Endothelial cell of umbilical vein (primary cell): ENCODE measurements at regions not wholly inside any gene's neighbourhood (a gene's known extent, or its start where the extent isn't known, plus 50 kb on each side); places are given as distances from the start of the nearest gene placed in this dataset.
"Not testable (repeated sequence)": the region's sequence is repeated elsewhere in the genome, so short reads cannot be mapped to it uniquely, and the experiment has no call there.

ENCODE experiments used
- BruUV-seq: library from RNA; stranded (reverse); fragments of 400-500 nt; replicated peaks from 2 replicates; lab custom pipeline; 2021; lab: Mats Ljungman, UMichigan
- CTCF ChIA-PET: fragments of 300-600, 350-600 bp; sonication (Branson Sonifier 250); formaldehyde crosslinking; loops from one replicate; lab custom pipeline; 2021; ENCODE audit warnings: antibody characterized with exemption, inconsistent platforms; lab: Charles Lee
- POLR2A ChIA-PET: fragments of 300-600, 350-600 bp; sonication (Branson Sonifier 250); formaldehyde crosslinking; loops from one replicate; lab custom pipeline; 2021; ENCODE audit warnings: antibody characterized with exemption, inconsistent platforms; lab: Charles Lee
- DNase-seq: peaks from one replicate; pipeline ENCODE4 v3.0.0-alpha.2; 2011; ENCODE audit warnings: low read depth, low spot score
- FAIRE-seq: peaks from 2 replicates; lab custom pipeline; 2011; peaks lifted over from hg19 to GRCh38; lab: Jason Lieb, UNC
- H2AFZ ChIP-seq: 2 replicates; pipeline ENCODE4 v1.6.0; 2012; ENCODE audit warnings: low read depth, low read length, control low read depth, inconsistent platforms
- H3K27ac ChIP-seq: 2 replicates; pipeline ENCODE4 v1.5.1; 2011; ENCODE audit warnings: low read depth, mild to moderate bottlenecking, control low read depth, low read length, moderate library complexity; ENCODE audit not compliant: insufficient read depth
- H3K27me3 ChIP-seq, 2 experiments: 2 replicates each; pipeline versions ENCODE4 v1.6.0 to v1.6.1; 2011; ENCODE audit warnings: low read length in 2 of 2, mixed read lengths in 1 of 2; ENCODE audit not compliant: control insufficient read depth in 2 of 2, insufficient read depth in 2 of 2
- H3K36me3 ChIP-seq, 2 experiments: 2 replicates in 1 of 2; 3 replicates in 1 of 2; pipeline ENCODE4 v1.5.1; 2011; ENCODE audit warnings: low read length in 2 of 2, mild to moderate bottlenecking in 1 of 2, moderate library complexity in 1 of 2; ENCODE audit not compliant: control insufficient read depth in 2 of 2, insufficient read depth in 2 of 2; ENCODE audit errors: extremely low read depth in 1 of 2
- H3K4me1 ChIP-seq: 3 replicates; pipeline ENCODE4 v1.5.1; 2011; ENCODE audit warnings: mild to moderate bottlenecking, low read length; ENCODE audit not compliant: control insufficient read depth, insufficient read depth; ENCODE audit errors: extremely low read depth
- H3K4me2 ChIP-seq: 2 replicates; pipeline ENCODE4 v1.6.1; 2011; ENCODE audit warnings: low read length, control low read depth, mixed read lengths; ENCODE audit not compliant: insufficient read depth
- H3K4me3 ChIP-seq, 3 experiments: fragments of 200-600 bp in 1 of 3; sonication (generic), shearing (Covaris generic) in 1 of 3; replicated peaks in 1 of 3; 2 replicates each; pipeline ENCODE4 v1.5.1; 2011 to 2016; ENCODE audit warnings: control low read depth in 3 of 3, low read length in 3 of 3, mild to moderate bottlenecking in 2 of 3, inconsistent platforms in 1 of 3, low read depth in 1 of 3, moderate library complexity in 1 of 3; ENCODE audit not compliant: insufficient read depth in 1 of 3
- H3K79me2 ChIP-seq: 2 replicates; pipeline ENCODE4 v1.6.0; 2012; ENCODE audit warnings: low read length, inconsistent platforms; ENCODE audit not compliant: control insufficient read depth, insufficient read depth
- H3K9ac ChIP-seq: replicated peaks from 2 replicates; pipeline ENCODE3; 2011; ENCODE audit warnings: low read length, control low read depth; ENCODE audit not compliant: insufficient read depth; ENCODE audit errors: extremely low read depth
- H3K9me1 ChIP-seq: replicated peaks from 3 replicates; pipeline ENCODE4 v1.6.0; 2011; ENCODE audit warnings: mild to moderate bottlenecking, low read length; ENCODE audit not compliant: control insufficient read depth, insufficient read depth; ENCODE audit errors: extremely low read depth
- H3K9me3 ChIP-seq: replicated peaks from 2 replicates; pipeline ENCODE4 v1.5.1; 2012; ENCODE audit warnings: low read length, inconsistent platforms; ENCODE audit not compliant: control insufficient read depth, insufficient read depth
- H4K20me1 ChIP-seq: replicated peaks from 2 replicates; pipeline ENCODE3; 2011; ENCODE audit warnings: mild to moderate bottlenecking, low read length; ENCODE audit not compliant: control insufficient read depth, insufficient read depth; ENCODE audit errors: extremely low read depth
- EZH2 ChIP-seq: IDR thresholded peaks from 2 replicates; pipeline ENCODE4 v1.6.1; 2012; ENCODE audit warnings: borderline replicate concordance, low read depth, mild to moderate bottlenecking, moderate library complexity, low read length, inconsistent platforms; ENCODE audit not compliant: severe bottlenecking
- FOS ChIP-seq: IDR thresholded peaks from 2 replicates; pipeline ENCODE4 v1.6.1; 2011; ENCODE audit warnings: mild to moderate bottlenecking, low read length, moderate library complexity, borderline replicate concordance; ENCODE audit not compliant: insufficient read depth
- GATA2 ChIP-seq: IDR thresholded peaks from 2 replicates; pipeline ENCODE4 v1.7.0; 2011; ENCODE audit warnings: low read depth, mild to moderate bottlenecking, moderate library complexity, mixed read lengths, low read length; ENCODE audit not compliant: insufficient read length, insufficient read depth
- JUN ChIP-seq: IDR thresholded peaks from 2 replicates; pipeline ENCODE4 v1.6.1; 2011; ENCODE audit warnings: borderline replicate concordance, low read depth; ENCODE audit not compliant: insufficient read length, insufficient read depth
- MYC ChIP-seq: IDR thresholded peaks from one replicate; pipeline ENCODE4 v1.6.1; 2011; ENCODE audit warnings: mild to moderate bottlenecking, low read depth, low read length
- POLR2A ChIP-seq: IDR thresholded peaks from 2 replicates; pipeline ENCODE4 v1.6.1; 2012; ENCODE audit warnings: low read depth, mild to moderate bottlenecking, control low read depth, low read length
- POLR2AphosphoS5 ChIP-seq: IDR thresholded peaks from 2 replicates; pipeline ENCODE4 v1.6.1; 2012; ENCODE audit warnings: low read depth, mild to moderate bottlenecking, control low read depth, low read length, moderate library complexity; ENCODE audit not compliant: insufficient read depth
- dilution Hi-C: fragments of 300-500 bp; cut with MboI; formaldehyde crosslinking; loops from one replicate; pipeline ENCODE4 v1.15.0; 2019; ENCODE audit warnings: low sequenced_read_pairs; ENCODE audit not compliant: extremely low pct_ligation_motif_present
- intact Hi-C: fragments of 100-400 bp; cut with micrococcal nuclease; formaldehyde crosslinking; loops from one replicate; pipeline ENCODE4 v1.10.0; 2022
- TF ChIP-seq, protein P1 (sequence below): IDR thresholded peaks from 2 replicates; pipeline ENCODE4 v1.6.1; 2011; ENCODE audit not compliant: insufficient read depth, insufficient read length
- TF ChIP-seq, protein P2 (sequence below), 2 donors: IDR thresholded peaks; 1 replicate in 1 of 2; 2 replicates in 1 of 2; pipeline ENCODE4 v1.5.1; 2011; ENCODE audit warnings: low read length in 2 of 2, mild to moderate bottlenecking in 2 of 2, moderate library complexity in 2 of 2, control low read depth in 1 of 2, inconsistent platforms in 1 of 2, low read depth in 1 of 2; ENCODE audit not compliant: insufficient read depth in 1 of 2; ENCODE audit errors: extremely low read depth in 1 of 2

DNA sequence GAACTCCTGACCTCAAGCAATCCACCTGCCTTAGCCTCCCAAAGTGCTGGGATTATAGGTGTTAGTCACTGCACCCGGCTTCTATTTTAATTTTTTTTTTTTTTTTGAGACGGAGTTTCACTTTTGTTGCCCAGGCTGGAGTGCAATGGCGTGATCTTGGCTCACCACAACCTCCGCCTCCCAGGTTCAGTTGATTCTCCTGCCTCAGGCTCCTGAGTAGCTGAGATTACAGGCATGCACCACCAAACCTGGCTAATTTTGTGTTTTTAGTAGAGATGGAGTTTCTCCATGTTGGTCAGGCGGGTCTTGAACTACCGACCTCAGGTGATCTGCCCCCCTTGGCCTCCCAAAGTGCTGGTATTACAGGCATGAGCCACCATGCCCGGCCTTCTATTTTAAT lies 149.1 kb downstream of the MYCN start:
- H2AFZ ChIP-seq, DNase-seq, H3K9ac ChIP-seq, H3K36me3 ChIP-seq, CTCF ChIA-PET, BruUV-seq, intact Hi-C loops, POLR2A ChIA-PET, FAIRE-seq, H3K4me3 ChIP-seq, dilution Hi-C loops, H3K27me3 ChIP-seq, H3K79me2 ChIP-seq, H3K9me3 ChIP-seq, H3K27ac ChIP-seq, H3K4me2 ChIP-seq, H3K4me1 ChIP-seq, H4K20me1 ChIP-seq, H3K9me1 ChIP-seq: not testable (repeated sequence)

DNA sequence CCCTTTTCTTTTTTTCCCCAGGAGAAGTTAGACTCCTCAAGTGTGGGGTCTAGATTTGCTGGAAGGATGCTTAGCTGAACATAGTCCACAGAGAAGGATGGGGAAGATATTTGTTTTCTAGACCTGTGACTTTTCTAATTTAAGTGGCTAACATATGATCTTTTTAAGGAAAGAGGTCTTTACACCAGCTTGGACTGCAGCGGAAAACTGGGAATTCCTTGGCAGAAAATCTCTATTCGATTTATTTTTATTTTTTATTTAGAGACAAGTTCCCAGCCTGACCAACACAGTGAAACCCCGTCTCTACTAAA lies 148.4 kb downstream of the MYCN start:
- dilution Hi-C loops: no loop called here
- FAIRE-seq (no peak), DNase-seq (no peak)
- Histone ChIP-seq H2AFZ (no peak overlapping the region), H3K4me3 (no peak overlapping the region), H3K36me3 (no peaks in the 10 kb centered on the region), H3K9me3 (no peaks in the 10 kb centered on the region), H3K4me1 (no peaks in the 10 kb centered on the region), H3K27me3 (no peaks in the 10 kb centered on the region), H3K4me2 (no peak overlapping the region), H4K20me1 (no peaks in the 10 kb centered on the region), H3K27ac (no peak overlapping the region), H3K9ac (no peak overlapping the region), H3K79me2 (no peaks in the 10 kb centered on the region), H3K9me1 (no peaks in the 10 kb centered on the region)
- TF ChIP-seq POLR2A (no peak), FOS (no peak), MYC (no peak), POLR2AphosphoS5 (no peak), JUN (no peak), EZH2 (no peak), GATA2 (no peak)
- TF ChIP-seq, protein P1, sequence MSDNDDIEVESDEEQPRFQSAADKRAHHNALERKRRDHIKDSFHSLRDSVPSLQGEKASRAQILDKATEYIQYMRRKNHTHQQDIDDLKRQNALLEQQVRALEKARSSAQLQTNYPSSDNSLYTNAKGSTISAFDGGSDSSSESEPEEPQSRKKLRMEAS: no peak
- TF ChIP-seq, protein P2, sequence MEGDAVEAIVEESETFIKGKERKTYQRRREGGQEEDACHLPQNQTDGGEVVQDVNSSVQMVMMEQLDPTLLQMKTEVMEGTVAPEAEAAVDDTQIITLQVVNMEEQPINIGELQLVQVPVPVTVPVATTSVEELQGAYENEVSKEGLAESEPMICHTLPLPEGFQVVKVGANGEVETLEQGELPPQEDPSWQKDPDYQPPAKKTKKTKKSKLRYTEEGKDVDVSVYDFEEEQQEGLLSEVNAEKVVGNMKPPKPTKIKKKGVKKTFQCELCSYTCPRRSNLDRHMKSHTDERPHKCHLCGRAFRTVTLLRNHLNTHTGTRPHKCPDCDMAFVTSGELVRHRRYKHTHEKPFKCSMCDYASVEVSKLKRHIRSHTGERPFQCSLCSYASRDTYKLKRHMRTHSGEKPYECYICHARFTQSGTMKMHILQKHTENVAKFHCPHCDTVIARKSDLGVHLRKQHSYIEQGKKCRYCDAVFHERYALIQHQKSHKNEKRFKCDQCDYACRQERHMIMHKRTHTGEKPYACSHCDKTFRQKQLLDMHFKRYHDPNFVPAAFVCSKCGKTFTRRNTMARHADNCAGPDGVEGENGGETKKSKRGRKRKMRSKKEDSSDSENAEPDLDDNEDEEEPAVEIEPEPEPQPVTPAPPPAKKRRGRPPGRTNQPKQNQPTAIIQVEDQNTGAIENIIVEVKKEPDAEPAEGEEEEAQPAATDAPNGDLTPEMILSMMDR (IDR thresholded peaks at IDR 0.05; ENCODE audit: extremely low read depth in 1 of 2, insufficient read depth in 1 of 2, low read depth in 1 of 2, low read length in 2 of 2): no peak
- intact Hi-C loops: no loop called here
- CTCF ChIA-PET: no interaction called here
- POLR2A ChIA-PET: no interaction called here
- BruUV-seq: no TSS peak
